Ovary (tissue), 7 donors: ENCODE measurements at regions not wholly inside any gene's neighbourhood (a gene's known extent, or its start where the extent isn't known, plus 50 kb on each side); places are given as distances from the start of the nearest gene placed in this dataset.
"Not testable (repeated sequence)": the region's sequence is repeated elsewhere in the genome, so short reads cannot be mapped to it uniquely, and the experiment has no call there.

Experiments
- DNase-seq, 5 donors: peaks; one replicate each; pipeline ENCODE4 v3.0.0-alpha.2; 2019 to 2020
- H3K27ac ChIP-seq, 2 donors: fragments of 200-600 bp; one replicate each; pipeline versions ENCODE4 v1.5.1 to v1.8.0; 2019 to 2022
- H3K27me3 ChIP-seq: fragments of 200-600 bp; one replicate; pipeline ENCODE4 v1.8.0; 2022
- H3K36me3 ChIP-seq: fragments of 200-600 bp; sonication (generic); one replicate; pipeline ENCODE4 v1.5.1; 2019
- H3K4me1 ChIP-seq: one replicate; pipeline ENCODE4 v1.8.1; 2013; ENCODE audit warnings: mild to moderate bottlenecking, moderate library complexity; ENCODE audit not compliant: insufficient read depth
- H3K4me3 ChIP-seq: fragments of 200-600 bp; sonication (generic); one replicate; pipeline ENCODE4 v1.5.1; 2017
- H3K9me3 ChIP-seq, 2 donors: fragments of 200-600 bp in 1 of 2; sonication (generic) in 1 of 2; one replicate each; pipeline versions ENCODE4 v1.5.1 to v1.8.1; 2013 to 2019; ENCODE audit warnings: mild to moderate bottlenecking in 1 of 2, moderate library complexity in 1 of 2
- EP300 ChIP-seq: sonication (generic); formaldehyde crosslinking; IDR thresholded peaks from one replicate; pipeline ENCODE4 v1.6.1; 2017; ENCODE audit warnings: antibody characterized with exemption
- POLR2A ChIP-seq: fragments of 450-650 bp; IDR thresholded peaks from one replicate; pipeline ENCODE4 v1.6.1; 2017; ENCODE audit warnings: antibody characterized with exemption, mild to moderate bottlenecking, moderate library complexity
- WGBS, 3 donors: extraction: QIAGEN DNeasy Blood & Tissue Kit in 1 of 3; methylation state at CpG; one replicate each; pipeline versions ENCODE4 v1.1.5 to v1.1.7; 2013 to 2017; 5-methylcytosine and 5-hydroxymethylcytosine counted together
- intact Hi-C, 4 donors: fragments of 100-400 bp; cut with DNase I; formaldehyde crosslinking; loops; one replicate each; pipeline versions ENCODE4 v1.11.0 to v1.15.1; 2022 to 2023
- TF ChIP-seq, protein P1 (sequence below), 3 donors: fragments of 450-650 bp in 2 of 3; fragments of 200-600 bp in 1 of 3; IDR thresholded peaks; one replicate each; pipeline versions ENCODE4 v1.5.1 to v1.8.0; 2016 to 2022; ENCODE audit warnings: antibody characterized with exemption in 3 of 3, mild to moderate bottlenecking in 1 of 3
- donor health status: DM: no; HTN: no; CAD: no; lungs with moderate emphysema.
- donor health status: DM: no; HTN: no; CAD: no.
- donor health status: Bipolar disorder and iron deficiency.
- donor health status: DM: no; HTN: no; CAD: no.
- donor health status: DM: yes; HTN: yes; CAD: no.

DNA sequence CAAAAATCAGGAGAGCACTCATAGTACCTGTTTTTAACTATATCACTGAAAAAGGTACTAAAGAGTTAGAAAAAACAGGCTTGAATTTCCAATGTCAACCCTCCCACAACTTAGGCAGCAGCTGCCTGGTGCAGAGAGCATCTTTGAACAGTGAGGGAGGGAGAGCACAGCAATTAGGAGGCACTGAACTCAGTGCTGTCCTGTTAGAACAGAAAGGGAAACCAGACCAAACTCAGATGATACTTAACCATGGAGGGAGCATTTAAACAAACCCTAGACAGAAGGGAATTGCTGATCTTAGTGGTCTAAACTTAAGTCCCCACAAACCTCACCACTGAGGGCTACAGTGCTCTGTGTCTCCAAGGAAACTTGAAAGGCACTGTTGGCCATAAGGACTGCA is 179.2 kb upstream of the AGTR1 start:
- Histone ChIP-seq H3K36me3 (no peaks in the 10 kb centered on the region), H3K9me3 (no peaks in the 10 kb centered on the region), H3K27ac (no peak overlapping the region), H3K4me1 (no peaks in the 10 kb centered on the region), H3K4me3 (no peak overlapping the region), H3K27me3 (peaks cover 3% of the 10 kb centered on the region)
- intact Hi-C loops, result no loop called here
- no peak for DNase-seq
- TF ChIP-seq POLR2A (no peak), EP300 (no peak)
- TF ChIP-seq, protein P1, sequence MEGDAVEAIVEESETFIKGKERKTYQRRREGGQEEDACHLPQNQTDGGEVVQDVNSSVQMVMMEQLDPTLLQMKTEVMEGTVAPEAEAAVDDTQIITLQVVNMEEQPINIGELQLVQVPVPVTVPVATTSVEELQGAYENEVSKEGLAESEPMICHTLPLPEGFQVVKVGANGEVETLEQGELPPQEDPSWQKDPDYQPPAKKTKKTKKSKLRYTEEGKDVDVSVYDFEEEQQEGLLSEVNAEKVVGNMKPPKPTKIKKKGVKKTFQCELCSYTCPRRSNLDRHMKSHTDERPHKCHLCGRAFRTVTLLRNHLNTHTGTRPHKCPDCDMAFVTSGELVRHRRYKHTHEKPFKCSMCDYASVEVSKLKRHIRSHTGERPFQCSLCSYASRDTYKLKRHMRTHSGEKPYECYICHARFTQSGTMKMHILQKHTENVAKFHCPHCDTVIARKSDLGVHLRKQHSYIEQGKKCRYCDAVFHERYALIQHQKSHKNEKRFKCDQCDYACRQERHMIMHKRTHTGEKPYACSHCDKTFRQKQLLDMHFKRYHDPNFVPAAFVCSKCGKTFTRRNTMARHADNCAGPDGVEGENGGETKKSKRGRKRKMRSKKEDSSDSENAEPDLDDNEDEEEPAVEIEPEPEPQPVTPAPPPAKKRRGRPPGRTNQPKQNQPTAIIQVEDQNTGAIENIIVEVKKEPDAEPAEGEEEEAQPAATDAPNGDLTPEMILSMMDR (IDR thresholded peaks at IDR 0.05), result no peak

GRCh38 chr3:148525621-148526020 is 172.1 kb upstream of the AGTR1 start:
- 80 to 90% (median 83%) methylated on average over 13 of the region's 13 CpGs for WGBS, 3 donors
- H3K27me3 ChIP-seq, H3K4me3 ChIP-seq, H3K9me3 ChIP-seq, DNase-seq, H3K36me3 ChIP-seq, H3K27ac ChIP-seq, intact Hi-C loops, H3K4me1 ChIP-seq: not testable (repeated sequence)

DNA sequence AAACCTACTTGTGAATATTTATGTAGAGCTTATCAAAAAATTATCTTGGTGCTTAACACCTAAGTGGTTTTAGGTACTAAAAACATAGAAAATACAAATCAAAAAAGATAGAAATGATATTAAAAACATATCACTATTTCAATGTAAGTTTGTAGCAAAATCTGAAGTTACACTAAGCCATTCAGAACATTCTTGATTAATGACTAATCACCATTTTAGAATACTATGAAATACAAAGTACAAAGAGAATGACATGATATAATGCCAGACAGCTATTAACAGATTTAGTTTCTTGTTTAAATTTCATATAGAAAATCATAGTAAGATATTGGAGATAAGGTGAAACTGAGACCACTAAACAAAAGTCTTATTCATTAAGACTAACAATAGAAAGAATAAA is 169.7 kb upstream of the AGTR1 start:
- Histone ChIP-seq H3K9me3 (no peaks in the 10 kb centered on the region), H3K27me3 (no peaks in the 10 kb centered on the region), H3K27ac (no peak overlapping the region), H3K36me3 (no peaks in the 10 kb centered on the region), H3K4me3 (no peak overlapping the region), H3K4me1 (no peaks in the 10 kb centered on the region)
- intact Hi-C loops, result no loop called here
- TF ChIP-seq POLR2A, result no peak
- TF ChIP-seq, protein P1 (IDR thresholded peaks at IDR 0.05), result no peak
- TF ChIP-seq EP300, result no peak
- no peak for DNase-seq

- WGBS, 3 donors, result 70 to 81% (median 76%) methylated on average over 2 of the region's 2 CpGs
Observed at GRCh38 chr3:148531836-148532235, 165.9 kb upstream of the AGTR1 start.

DNA sequence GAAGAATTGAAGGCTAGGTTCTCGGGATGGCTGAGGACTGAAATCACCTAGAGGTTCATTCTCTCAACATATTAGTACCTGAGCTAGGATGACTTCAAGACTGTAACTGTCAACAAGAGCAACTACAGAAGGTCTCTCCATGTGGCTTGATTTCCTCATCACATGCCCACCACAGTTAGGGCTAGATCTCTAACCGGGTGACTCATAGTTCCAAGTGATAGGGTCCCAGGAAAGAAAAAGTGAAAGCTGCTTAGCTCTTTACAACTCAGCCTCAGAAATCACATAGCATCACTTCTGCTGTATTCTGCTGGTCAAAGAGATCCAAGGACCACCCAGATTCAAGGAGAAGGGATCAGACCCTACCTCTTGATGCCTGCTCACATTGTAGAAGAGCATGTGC is 165.4 kb upstream of the AGTR1 start:
- DNase-seq, result no peak
- no peaks in the 10 kb centered on the region for H3K36me3 ChIP-seq
- no peaks in the 10 kb centered on the region for H3K4me1 ChIP-seq
- TF ChIP-seq POLR2A (no peak), EP300 (no peak)
- TF ChIP-seq, protein P1 (IDR thresholded peaks at IDR 0.05), result no peak
- 82 to 94% (median 89%) methylated on average over 2 of the region's 2 CpGs for WGBS, 3 donors
- H3K27ac ChIP-seq, result no peak overlapping the region
- H3K9me3 ChIP-seq, result no peaks in the 10 kb centered on the region
- H3K4me3 ChIP-seq, result no peak overlapping the region
- no peaks in the 10 kb centered on the region for H3K27me3 ChIP-seq
- intact Hi-C loops, result no loop called here

More at GRCh38 chr3:148531836-148532235, 165.9 kb upstream of the AGTR1 start:
- DNase-seq, result no peak
- intact Hi-C loops, result no loop called here
- TF ChIP-seq POLR2A (no peak), EP300 (no peak)
- TF ChIP-seq, protein P1 (IDR thresholded peaks at IDR 0.05), result no peak
- no peak overlapping the region for H3K4me3 ChIP-seq
- H3K4me1 ChIP-seq, result no peaks in the 10 kb centered on the region
- no peaks in the 10 kb centered on the region for H3K9me3 ChIP-seq
- no peaks in the 10 kb centered on the region for H3K27me3 ChIP-seq
- no peak overlapping the region for H3K27ac ChIP-seq
- no peaks in the 10 kb centered on the region for H3K36me3 ChIP-seq
